ENCODE measurements at regions not wholly inside any gene's neighbourhood (a gene's known extent, or its start where the extent isn't known, plus 50 kb on each side); places are given as distances from the start of the nearest gene placed in this dataset.

- TF ChIP-seq POLR2A (IDR thresholded peaks at IDR 0.05) (no peak), CTCF (IDR thresholded peaks at IDR 0.05 in 4 of 5, conservative IDR thresholded peaks at IDR 0.05 in 1 of 5) (no peak)
- H3K9me3 ChIP-seq = no peaks in the 10 kb centered on the region
- H3K27ac ChIP-seq = no peak overlapping the region
- intact Hi-C loops (cut with DNase I; ENCODE audit: low total_unique reads) (no loop called here), in situ Hi-C loops (cut with MboI; ENCODE audit: low sequenced_read_pairs in 4 of 4) (no loop called here)
- DNase-seq (no peak), ATAC-seq (no peak)
- H3K4me1 ChIP-seq = no peaks in the 10 kb centered on the region
- no peaks in the 10 kb centered on the region for H3K27me3 ChIP-seq
- no peak overlapping the region for H3K4me3 ChIP-seq
- no peaks in the 10 kb centered on the region for H3K36me3 ChIP-seq
Observed at GRCh38 chr4:155478336-155478835, 101.6 kb upstream of the MAP9 start.

DNA sequence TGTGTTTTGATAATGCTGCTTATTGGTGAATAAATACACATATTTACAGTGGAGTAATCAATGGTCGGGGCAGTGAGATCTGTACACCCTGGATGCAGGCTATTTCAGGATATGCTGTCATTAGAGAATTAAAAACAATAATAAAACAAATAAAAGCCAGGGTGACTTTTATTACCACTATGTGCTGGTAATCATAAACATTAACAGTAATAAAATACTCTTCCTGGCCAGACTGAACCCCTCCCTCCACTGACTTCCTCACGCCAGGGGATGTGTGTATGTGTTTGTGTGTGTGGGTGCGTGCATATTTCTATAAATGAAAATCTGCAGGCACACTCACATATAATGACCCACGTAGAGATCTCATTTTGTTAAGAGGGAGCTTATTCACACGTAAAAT is 98.0 kb upstream of the MAP9 start:
- Histone ChIP-seq H3K4me3 (no peak overlapping the region), H3K27me3 (no peaks in the 10 kb centered on the region), H3K27ac (no peak overlapping the region), H3K36me3 (no peaks in the 10 kb centered on the region), H3K4me1 (no peaks in the 10 kb centered on the region), H3K9me3 (no peaks in the 10 kb centered on the region)
- in situ Hi-C loops (cut with MboI; ENCODE audit: low sequenced_read_pairs in 4 of 4) (no loop called here), intact Hi-C loops (cut with DNase I; ENCODE audit: low total_unique reads) (no loop called here)
- TF ChIP-seq CTCF (IDR thresholded peaks at IDR 0.05 in 4 of 5, conservative IDR thresholded peaks at IDR 0.05 in 1 of 5) (no peak), POLR2A (IDR thresholded peaks at IDR 0.05) (no peak)
- DNase-seq (no peak), ATAC-seq (no peak)

GRCh38 chr4:155473420-155474095 is 96.8 kb upstream of the MAP9 start:
- H3K9me3 ChIP-seq = no peaks in the 10 kb centered on the region
- no peak overlapping the region for H3K27ac ChIP-seq

GRCh38 chr4:155468282-155468681 is 91.5 kb upstream of the MAP9 start:
- intact Hi-C loops (cut with DNase I; ENCODE audit: low total_unique reads) = no loop called here
- no peak for DNase-seq
- ATAC-seq = no peak
- in situ Hi-C loops (cut with MboI; ENCODE audit: low sequenced_read_pairs in 4 of 4) = no loop called here
- H3K36me3 ChIP-seq = no peaks in the 10 kb centered on the region
- no peaks in the 10 kb centered on the region for H3K4me1 ChIP-seq
- H3K27me3 ChIP-seq = no peaks in the 10 kb centered on the region
- H3K27ac ChIP-seq = no peak overlapping the region
- H3K9me3 ChIP-seq = no peaks in the 10 kb centered on the region
- TF ChIP-seq POLR2A (IDR thresholded peaks at IDR 0.05) (no peak), CTCF (IDR thresholded peaks at IDR 0.05 in 4 of 5, conservative IDR thresholded peaks at IDR 0.05 in 1 of 5) (no peak)
- H3K4me3 ChIP-seq = no peak overlapping the region

More at GRCh38 chr4:155473420-155474095, 96.8 kb upstream of the MAP9 start:
- no peaks in the 10 kb centered on the region for H3K36me3 ChIP-seq
- ATAC-seq = no peak
- no peaks in the 10 kb centered on the region for H3K4me1 ChIP-seq
- no peak for TF ChIP-seq CTCF (IDR thresholded peaks at IDR 0.05 in 4 of 5, conservative IDR thresholded peaks at IDR 0.05 in 1 of 5)
- TF ChIP-seq POLR2A (IDR thresholded peaks at IDR 0.05) = no peak
- H3K27me3 ChIP-seq = no peaks in the 10 kb centered on the region
- intact Hi-C loops (cut with DNase I; ENCODE audit: low total_unique reads) = no loop called here
- no peak for DNase-seq
- H3K4me3 ChIP-seq = no peak overlapping the region
- in situ Hi-C loops (cut with MboI; ENCODE audit: low sequenced_read_pairs in 4 of 4) = no loop called here

- Histone ChIP-seq H3K4me3 (no peak overlapping the region), H3K36me3 (no peaks in the 10 kb centered on the region), H3K4me1 (no peaks in the 10 kb centered on the region), H3K27ac (no peak overlapping the region), H3K27me3 (no peaks in the 10 kb centered on the region), H3K9me3 (no peaks in the 10 kb centered on the region)
- in situ Hi-C loops (cut with MboI; ENCODE audit: low sequenced_read_pairs in 4 of 4) (no loop called here), intact Hi-C loops (cut with DNase I; ENCODE audit: low total_unique reads) (no loop called here)
- TF ChIP-seq CTCF (IDR thresholded peaks at IDR 0.05 in 4 of 5, conservative IDR thresholded peaks at IDR 0.05 in 1 of 5) (no peak), POLR2A (IDR thresholded peaks at IDR 0.05) (no peak)
- ATAC-seq (no peak), DNase-seq (no peak)
Observed at GRCh38 chr4:155450676-155451075, 73.9 kb upstream of the MAP9 start.

Measured in gastrocnemius medialis (tissue), 4 donors.